HG03025 (cell line): ENCODE measurements at regions not wholly inside any gene's neighbourhood (a gene's known extent, or its start where the extent isn't known, plus 50 kb on each side); places are given as distances from the start of the nearest gene placed in this dataset.
A peak's percentile ranks its signal among the peaks of the same experiment; 100 is the strongest.
"Not testable (repeated sequence)": the region's sequence is repeated elsewhere in the genome, so short reads cannot be mapped to it uniquely, and the experiment has no call there.

Experiments used
- ATAC-seq: cut with Tn5 transposase; IDR thresholded peaks from one replicate; pipeline ENCODE4 v1.9.1; 2021; ENCODE audit warnings: mild to moderate bottlenecking, moderate library complexity; ENCODE audit not compliant: unreplicated experiment, low FRiP score

GRCh38 chr7:146057958-146058357 lies 58.6 kb upstream of the CNTNAP2 start:
- no peak for ATAC-seq

- no peak for ATAC-seq
Observed at GRCh38 chr7:146054909-146055308, 61.7 kb upstream of the CNTNAP2 start.

GRCh38 chr7:146053492-146053891 lies 63.1 kb upstream of the CNTNAP2 start:
- no peak for ATAC-seq

- not testable (repeated sequence) for ATAC-seq
Observed at GRCh38 chr7:146043310-146043709, 73.3 kb upstream of the CNTNAP2 start.

GRCh38 chr7:146028251-146028750 lies 88.3 kb upstream of the CNTNAP2 start:
- ATAC-seq = no peak

- no peak for ATAC-seq
Observed at GRCh38 chr7:146027243-146027642, 89.4 kb upstream of the CNTNAP2 start.

- no peak for ATAC-seq
Observed at GRCh38 chr7:146022776-146023175, 93.8 kb upstream of the CNTNAP2 start.

- not testable (repeated sequence) for ATAC-seq
Observed at GRCh38 chr7:146019041-146020004, 97.3 kb upstream of the CNTNAP2 start.

- ATAC-seq = not testable (repeated sequence)
Observed at GRCh38 chr7:146017366-146017765, 99.2 kb upstream of the CNTNAP2 start.

- not testable (repeated sequence) for ATAC-seq
Observed at GRCh38 chr7:146014154-146014553, 102.4 kb upstream of the CNTNAP2 start.

- ATAC-seq = no peak
Observed at GRCh38 chr7:146008293-146008692, 108.3 kb upstream of the CNTNAP2 start.

- ATAC-seq = no peak
Observed at GRCh38 chr7:146004805-146005204, 111.8 kb upstream of the CNTNAP2 start.

- peak; percentile 72 for ATAC-seq
Observed at GRCh38 chr7:146002431-146003078, 114.0 kb upstream of the CNTNAP2 start.

GRCh38 chr7:146002008-146002407 lies 114.6 kb upstream of the CNTNAP2 start:
- no peak for ATAC-seq

GRCh38 chr7:146000882-146001281 lies 115.7 kb upstream of the CNTNAP2 start:
- ATAC-seq = no peak

- no peak for ATAC-seq
Observed at GRCh38 chr7:145989469-145989868, 127.1 kb upstream of the CNTNAP2 start.

- ATAC-seq = no peak
Observed at GRCh38 chr7:145986248-145986874, 130.2 kb upstream of the CNTNAP2 start.

GRCh38 chr7:145978769-145979168 lies 137.8 kb upstream of the CNTNAP2 start:
- ATAC-seq = no peak

- no peak for ATAC-seq
Observed at GRCh38 chr7:145959981-145960380, 156.6 kb upstream of the CNTNAP2 start.

- no peak for ATAC-seq
Observed at GRCh38 chr7:145957160-145957890, 159.3 kb upstream of the CNTNAP2 start.
